G401.6 (cell line): ENCODE measurements at regions not wholly inside any gene's neighbourhood (a gene's known extent, or its start where the extent isn't known, plus 50 kb on each side); places are given as distances from the start of the nearest gene placed in this dataset.

Experiments used
- FAIRE-seq: peaks from 2 replicates; lab custom pipeline; 2012; peaks lifted over from hg19 to GRCh38; lab: Jason Lieb, UNC

DNA sequence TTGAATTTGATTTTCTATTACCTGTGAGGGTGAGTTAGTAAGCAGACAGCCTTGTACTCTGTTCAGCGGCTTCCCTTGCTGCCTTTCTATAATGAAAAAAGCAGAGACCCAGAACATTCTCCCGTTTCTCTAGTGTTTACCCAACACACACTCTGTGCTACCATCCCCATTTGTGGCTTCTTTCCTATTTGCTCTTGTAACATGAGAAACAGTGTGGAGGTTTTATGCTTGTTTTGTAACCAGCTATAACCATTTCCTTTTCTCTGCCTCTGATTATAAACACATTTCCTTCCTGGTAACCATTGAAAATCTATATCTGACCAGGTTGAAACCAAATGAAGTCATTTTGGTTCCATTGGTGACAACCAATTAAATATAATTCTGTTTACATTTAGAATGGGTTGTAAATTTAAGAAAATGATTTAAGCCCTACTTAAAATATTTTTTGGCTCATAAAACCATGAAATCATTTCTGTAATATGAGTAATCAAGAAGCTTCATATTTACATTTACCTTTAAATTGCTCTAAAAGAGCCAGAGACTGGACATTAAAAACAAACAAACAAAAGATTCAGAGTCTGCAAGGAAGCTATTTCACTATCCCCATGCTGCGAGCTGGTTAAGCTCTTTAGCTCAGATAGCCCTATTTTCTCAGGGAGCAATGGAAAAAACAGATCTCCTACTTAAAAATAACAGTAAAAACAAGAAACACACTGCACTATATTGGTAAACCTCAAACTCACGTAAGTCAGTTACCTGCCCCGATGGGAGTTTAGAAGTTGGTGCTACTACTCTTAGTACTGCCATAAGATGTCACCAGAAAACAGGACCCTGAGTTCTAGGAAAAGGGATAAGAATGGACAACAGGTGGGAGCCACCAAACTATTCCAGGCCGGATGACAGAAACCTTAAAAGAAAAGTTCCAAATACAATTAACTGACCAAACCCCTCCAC, 206.5 kb upstream of the EEA1 start:
- FAIRE-seq, result no peak

DNA sequence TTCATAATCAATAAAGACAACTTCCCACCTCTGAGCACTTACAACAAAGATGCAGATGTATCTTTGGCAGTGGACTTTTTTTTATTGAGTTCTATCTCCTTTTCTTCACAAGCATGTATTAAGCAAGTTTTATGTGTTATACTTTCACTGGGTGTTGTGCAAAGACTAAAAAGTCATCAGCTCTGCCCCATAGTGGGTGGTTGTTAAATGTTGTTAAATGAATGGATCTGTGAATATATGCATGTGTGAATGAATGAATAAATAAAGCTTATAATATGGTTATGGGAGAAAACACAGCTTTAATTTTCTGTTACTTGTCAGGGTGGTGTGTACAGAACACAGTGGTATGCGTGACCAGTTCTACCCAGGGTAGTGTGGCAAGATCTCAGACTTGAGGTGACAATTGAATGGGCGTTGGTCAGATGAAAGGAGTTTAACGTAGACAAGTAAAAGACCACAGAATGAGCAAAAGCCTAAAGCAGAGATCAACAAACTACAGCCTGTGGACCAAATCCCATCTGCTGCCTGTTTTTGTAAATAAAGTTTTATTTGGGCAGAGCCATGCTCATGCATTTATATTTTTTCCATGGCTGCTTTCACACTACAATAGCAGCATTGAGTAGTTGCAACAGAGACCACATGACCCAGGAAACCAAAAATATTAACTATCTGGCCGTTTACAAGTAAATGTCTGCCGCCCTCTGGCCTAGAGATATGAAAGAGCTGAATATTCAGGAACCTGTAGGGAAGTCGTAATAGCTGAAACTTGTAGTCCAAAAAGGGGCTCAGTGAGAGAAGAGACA, 207.4 kb upstream of the EEA1 start:
- FAIRE-seq, result no peak

DNA sequence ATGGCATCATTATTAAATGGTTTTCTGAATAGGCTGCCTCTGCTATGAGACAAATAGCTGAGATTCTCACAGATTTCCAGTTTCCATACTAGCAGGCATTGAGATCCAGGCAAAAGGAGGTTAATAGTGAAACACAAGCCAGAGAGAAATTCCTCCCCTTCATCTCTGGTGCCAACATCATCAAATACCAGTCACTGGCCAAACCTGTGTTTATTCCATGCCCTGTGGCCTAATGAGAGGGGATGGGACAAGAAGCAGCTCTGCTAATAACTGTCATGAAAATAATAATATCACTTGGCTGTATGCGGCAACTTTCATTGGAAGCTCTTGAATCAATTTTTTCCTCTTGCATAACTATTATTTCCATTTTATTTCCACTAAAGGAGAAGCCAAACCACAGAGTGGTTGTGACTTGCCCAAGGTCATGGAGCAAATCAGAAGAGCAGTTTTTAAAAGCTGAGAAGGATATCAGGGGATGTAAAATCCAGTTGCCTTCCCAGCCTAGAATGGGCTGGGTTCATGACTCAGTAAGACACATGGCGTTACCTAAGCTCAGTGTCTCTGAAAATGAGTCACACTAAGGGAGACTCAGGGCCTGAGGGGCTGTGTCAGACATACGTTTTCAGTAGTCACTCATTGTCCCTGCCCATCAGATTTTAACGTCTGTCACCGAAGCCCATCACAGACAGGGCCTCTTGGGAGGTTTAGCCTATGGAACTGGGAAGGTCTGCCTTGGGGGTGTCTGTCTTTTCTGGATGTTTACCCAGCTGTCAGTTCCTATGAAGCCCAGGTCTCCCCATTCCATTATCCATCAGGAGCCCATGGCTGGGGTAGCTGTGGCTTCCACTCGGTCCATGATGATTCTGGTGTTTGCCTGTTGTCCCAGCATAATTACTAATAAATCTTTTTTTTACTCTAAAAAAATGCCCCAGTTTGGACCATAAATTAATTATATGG, 208.8 kb upstream of the EEA1 start:
- no peak for FAIRE-seq

GRCh38 chr12:93139028-93139665, 210.1 kb upstream of the EEA1 start:
- FAIRE-seq, result no peak

DNA sequence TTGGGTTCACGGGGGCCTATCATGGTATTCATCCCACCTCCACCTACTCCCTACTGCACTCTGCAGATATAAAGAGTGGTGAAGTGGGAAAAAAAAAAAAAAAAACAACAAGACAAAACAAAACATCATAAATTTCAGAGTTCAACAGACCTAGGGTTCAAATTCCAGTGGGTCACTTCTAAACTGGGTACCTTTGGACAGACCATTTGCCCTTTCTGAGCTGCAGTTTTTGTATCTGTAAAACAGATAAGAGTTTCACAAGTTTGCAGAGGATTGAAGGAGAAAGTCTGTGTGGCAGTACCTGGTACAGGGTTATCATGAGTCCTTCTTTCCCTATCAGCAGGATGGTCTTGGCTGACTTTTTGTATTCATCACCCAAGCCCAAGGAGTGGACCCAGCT, 211.2 kb upstream of the EEA1 start:
- FAIRE-seq, result no peak

DNA sequence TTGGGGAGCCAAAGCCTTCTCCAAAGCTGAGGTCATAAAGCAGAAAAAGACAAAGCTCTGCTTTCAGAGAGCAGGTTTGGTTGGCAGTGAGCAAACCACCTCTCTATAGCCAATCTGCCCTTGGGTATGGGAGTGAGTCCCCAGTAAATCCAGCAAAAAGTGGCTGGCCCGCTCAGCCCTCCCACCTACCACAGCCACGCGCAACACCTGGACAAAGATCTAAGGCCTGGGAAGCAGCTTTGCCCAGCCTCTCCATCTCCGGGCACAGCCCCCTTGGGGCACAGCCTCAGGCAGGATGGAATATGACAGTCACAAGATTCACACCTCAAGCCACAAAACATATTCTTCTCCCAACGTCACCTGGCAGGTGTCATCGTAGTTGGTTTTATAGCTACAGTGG, 211.7 kb upstream of the EEA1 start:
- no peak for FAIRE-seq

- no peak for FAIRE-seq
These were observed 213.8 kb upstream of the EEA1 start for GRCh38 chr12:93142881-93143280.

- FAIRE-seq, result no peak
These were observed 215.0 kb upstream of the EEA1 start for GRCh38 chr12:93144109-93144508.

GRCh38 chr12:93145086-93145485, 216.0 kb upstream of the EEA1 start:
- no peak for FAIRE-seq

- FAIRE-seq, result no peak
These were observed 217.3 kb upstream of the EEA1 start for GRCh38 chr12:93146263-93146939.

- FAIRE-seq, result no peak
These were observed 217.9 kb upstream of the EEA1 start for GRCh38 chr12:93146970-93147369.

DNA sequence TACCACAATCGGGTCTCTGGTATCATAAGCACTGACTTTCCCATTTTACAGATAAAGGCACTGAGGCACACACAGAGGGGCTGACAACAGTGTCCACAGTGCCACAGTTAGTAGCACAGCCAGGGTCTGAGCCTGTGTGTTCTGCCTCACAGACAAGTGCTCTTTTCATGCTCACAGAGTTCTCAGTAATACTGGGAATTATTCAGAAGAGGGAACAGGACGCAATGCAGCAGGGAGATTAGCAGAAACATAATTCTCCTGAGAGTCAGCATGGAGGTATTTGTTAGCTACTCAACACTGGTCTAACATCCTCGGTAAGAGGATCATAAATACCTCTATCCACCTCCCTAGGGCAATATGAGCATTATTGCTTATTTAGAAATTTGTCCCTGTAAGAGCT, 219.3 kb upstream of the EEA1 start:
- FAIRE-seq, result no peak

DNA sequence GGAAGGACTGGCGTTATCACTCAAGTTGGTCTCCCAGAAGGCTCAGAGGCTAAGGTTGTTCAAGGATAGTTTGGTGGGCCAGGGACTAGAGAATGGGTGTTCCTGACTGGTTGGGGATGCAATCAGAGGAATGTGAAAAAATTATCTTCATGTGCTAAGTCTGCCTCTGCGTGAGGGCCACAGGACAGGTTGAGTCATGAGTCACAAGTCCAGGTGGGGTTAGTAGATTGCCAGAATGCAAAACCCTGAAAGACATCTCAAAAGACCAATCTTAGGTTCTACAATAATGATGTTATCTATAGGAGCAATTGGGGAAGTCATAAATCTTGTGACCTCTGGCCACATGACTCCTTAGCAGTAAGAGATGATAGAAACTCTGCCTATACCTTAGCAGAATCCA, 220.1 kb upstream of the EEA1 start:
- FAIRE-seq, result no peak

GRCh38 chr12:93151079-93151762, 222.1 kb upstream of the EEA1 start:
- no peak for FAIRE-seq

- FAIRE-seq, result no peak
These were observed 223.5 kb upstream of the EEA1 start for GRCh38 chr12:93152617-93153016.

DNA sequence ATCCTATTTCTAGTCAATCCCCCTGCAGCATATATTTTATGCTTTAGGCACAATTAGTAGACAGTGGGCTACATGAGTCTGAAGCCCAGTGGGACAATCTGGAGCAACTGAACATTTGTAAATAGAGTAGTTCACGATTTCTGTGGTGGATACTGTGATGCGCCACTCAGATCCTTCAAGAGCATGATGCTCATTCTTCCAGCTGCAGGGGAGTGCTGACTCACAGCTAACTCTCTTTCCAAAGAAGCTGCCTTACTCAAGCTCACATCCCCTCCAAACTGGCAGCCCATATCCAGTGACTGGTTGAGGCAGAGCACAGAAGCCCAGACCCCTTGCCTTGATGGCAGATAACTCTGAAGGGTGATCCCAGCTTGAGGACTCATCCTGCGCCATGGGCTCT, 224.2 kb upstream of the EEA1 start:
- no peak for FAIRE-seq

- FAIRE-seq, result no peak
These were observed 223.5 kb upstream of the NUDT4 start for GRCh38 chr12:93154096-93154728.

- no peak for FAIRE-seq
These were observed 222.8 kb upstream of the NUDT4 start for GRCh38 chr12:93154753-93155480.

DNA sequence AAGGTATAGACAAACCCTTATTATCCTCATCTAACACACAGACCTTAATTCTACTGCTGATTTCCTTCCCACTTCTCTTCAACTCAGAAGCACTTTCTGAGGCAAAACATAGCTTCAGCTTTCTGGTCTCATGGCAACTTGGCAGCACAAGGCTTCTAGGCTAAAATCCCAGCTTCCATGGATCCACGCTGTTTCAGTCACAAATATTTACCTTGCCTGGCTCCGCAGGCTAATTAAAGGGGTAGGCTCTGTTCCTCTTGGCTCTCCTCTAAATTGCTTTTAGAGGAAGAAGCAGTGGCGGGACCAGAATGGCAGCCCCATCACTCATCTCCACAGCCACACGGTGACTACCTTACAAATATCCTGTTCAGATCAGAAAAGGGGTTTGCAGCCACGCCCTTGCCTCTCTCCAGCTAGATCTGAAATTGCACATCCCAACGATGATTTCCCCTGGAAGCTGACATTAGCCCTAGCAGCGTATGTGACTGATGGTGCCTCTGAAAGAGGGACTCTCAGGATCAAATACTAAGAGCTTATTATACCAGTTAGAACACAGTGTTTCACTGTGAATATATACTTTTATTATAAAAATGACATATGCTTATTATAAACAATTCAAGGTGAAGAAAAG, 221.5 kb upstream of the NUDT4 start:
- FAIRE-seq, result no peak
